ENCODE measurements at regions not wholly inside any gene's neighbourhood (a gene's known extent, or its start where the extent isn't known, plus 50 kb on each side); places are given as distances from the start of the nearest gene placed in this dataset.

GRCh38 chr9:22829236-22829635, 382.6 kb downstream of the DMRTA1 start:
- Histone ChIP-seq H3K27ac (ENCODE audit: control insufficient read depth, insufficient read depth, low read length) (no peak overlapping the region), H2AFZ (ENCODE audit: control insufficient read depth, low read length) (no peak overlapping the region), H3K79me2 (ENCODE audit: control insufficient read depth, insufficient read depth, low read length) (no peaks in the 10 kb centered on the region), H3K9me1 (ENCODE audit: control insufficient read depth, extremely low read depth, insufficient read depth, low read length) (no peaks in the 10 kb centered on the region), H3K4me1 (ENCODE audit: control insufficient read depth, extremely low read depth, insufficient read depth, low read length) (no peaks in the 10 kb centered on the region), H3K9me3 (ENCODE audit: control insufficient read depth, low read depth, low read length) (no peaks in the 10 kb centered on the region), H3K36me3 (ENCODE audit: control insufficient read depth in 2 of 2, extremely low read depth in 1 of 2, insufficient read depth in 2 of 2, low read length in 2 of 2) (no peaks in the 10 kb centered on the region), H3K4me2 (ENCODE audit: control insufficient read depth, extremely low read depth, insufficient read depth, low read depth, low read length) (no peak overlapping the region), H3K27me3 (ENCODE audit: control insufficient read depth, extremely low read depth, insufficient read depth, low read length) (no peaks in the 10 kb centered on the region), H3K4me3 (ENCODE audit: control insufficient read depth in 2 of 3, extremely low read depth in 1 of 3, insufficient read depth in 2 of 3, low read depth in 1 of 3, low read length in 3 of 3) (no peak overlapping the region), H4K20me1 (ENCODE audit: control insufficient read depth, extremely low read depth, insufficient read depth, low read length) (no peaks in the 10 kb centered on the region), H3K9ac (ENCODE audit: control insufficient read depth, extremely low read depth, insufficient read depth, low read length) (no peak overlapping the region)
- no peak for DNase-seq (ENCODE audit: low read depth, low spot score)
- dilution Hi-C loops (cut with MboI; ENCODE audit: extremely low pct_ligation_motif_present, low sequenced_read_pairs): no loop called here
- TF ChIP-seq CTCF (optimal IDR thresholded peaks at IDR 0.05 in 1 of 3, IDR thresholded peaks at IDR 0.05 in 1 of 3, conservative IDR thresholded peaks at IDR 0.05 in 1 of 3; ENCODE audit: extremely low read depth in 1 of 3, insufficient read depth in 2 of 3, low read length in 3 of 3) (no peak), EZH2 (IDR thresholded peaks at IDR 0.05; ENCODE audit: low read length) (no peak)
- no peak for FAIRE-seq

- Histone ChIP-seq H3K27me3 (ENCODE audit: control insufficient read depth, extremely low read depth, insufficient read depth, low read length) (no peaks in the 10 kb centered on the region), H3K9me3 (ENCODE audit: control insufficient read depth, low read depth, low read length) (peaks cover 2% of the 10 kb centered on the region), H3K4me2 (ENCODE audit: control insufficient read depth, extremely low read depth, insufficient read depth, low read depth, low read length) (no peak overlapping the region), H3K4me3 (ENCODE audit: control insufficient read depth in 2 of 3, extremely low read depth in 1 of 3, insufficient read depth in 2 of 3, low read depth in 1 of 3, low read length in 3 of 3) (no peak overlapping the region), H3K79me2 (ENCODE audit: control insufficient read depth, insufficient read depth, low read length) (no peaks in the 10 kb centered on the region), H2AFZ (ENCODE audit: control insufficient read depth, low read length) (no peak overlapping the region), H3K9ac (ENCODE audit: control insufficient read depth, extremely low read depth, insufficient read depth, low read length) (no peak overlapping the region), H3K4me1 (ENCODE audit: control insufficient read depth, extremely low read depth, insufficient read depth, low read length) (no peaks in the 10 kb centered on the region), H3K36me3 (ENCODE audit: control insufficient read depth in 2 of 2, extremely low read depth in 1 of 2, insufficient read depth in 2 of 2, low read length in 2 of 2) (no peaks in the 10 kb centered on the region), H4K20me1 (ENCODE audit: control insufficient read depth, extremely low read depth, insufficient read depth, low read length) (no peaks in the 10 kb centered on the region), H3K27ac (ENCODE audit: control insufficient read depth, insufficient read depth, low read length) (no peak overlapping the region), H3K9me1 (ENCODE audit: control insufficient read depth, extremely low read depth, insufficient read depth, low read length) (no peaks in the 10 kb centered on the region)
- TF ChIP-seq CTCF (optimal IDR thresholded peaks at IDR 0.05 in 1 of 3, IDR thresholded peaks at IDR 0.05 in 1 of 3, conservative IDR thresholded peaks at IDR 0.05 in 1 of 3; ENCODE audit: extremely low read depth in 1 of 3, insufficient read depth in 2 of 3, low read length in 3 of 3) (no peak), EZH2 (IDR thresholded peaks at IDR 0.05; ENCODE audit: low read length) (no peak)
- dilution Hi-C loops (cut with MboI; ENCODE audit: extremely low pct_ligation_motif_present, low sequenced_read_pairs): no loop called here
- DNase-seq (ENCODE audit: low read depth, low spot score): no peak
- no peak for FAIRE-seq
Observed at GRCh38 chr9:22838266-22838665, 391.6 kb downstream of the DMRTA1 start.
